ENCODE measurements at regions not wholly inside any gene's neighbourhood (a gene's known extent, or its start where the extent isn't known, plus 50 kb on each side); places are given as distances from the start of the nearest gene placed in this dataset.
A peak's percentile ranks its signal among the peaks of the same experiment; 100 is the strongest.

- Histone ChIP-seq H3K36me3 (no peaks in the 10 kb centered on the region), H3K27me3 (no peaks in the 10 kb centered on the region), H3K4me3 (no peak overlapping the region), H3K4me1 (no peaks in the 10 kb centered on the region), H3K27ac (no peak overlapping the region), H3K9me3 (no peaks in the 10 kb centered on the region)
- FAIRE-seq (no peak), ATAC-seq (no peak), DNase-seq (no peak)
- WGBS, 2 donors = 83 to 86% methylated on average over 4 of the region's 4 CpGs
- intact Hi-C loops (cut with DNase I) = no loop called here
- TF ChIP-seq CTCF (IDR thresholded peaks at IDR 0.05) = no peak
Measured at GRCh38 chr5:166401391-166401790, 1890.1 kb upstream of the WWC1 start.

GRCh38 chr5:166412191-166412590 is 1879.3 kb upstream of the WWC1 start:
- no peaks in the 10 kb centered on the region for H3K27me3 ChIP-seq
- DNase-seq (peak in 1 of 6 donors; percentile 40), ATAC-seq (no peak), FAIRE-seq (no peak)
- H3K36me3 ChIP-seq = no peaks in the 10 kb centered on the region
- no peaks in the 10 kb centered on the region for H3K4me1 ChIP-seq
- no peaks in the 10 kb centered on the region for H3K9me3 ChIP-seq
- intact Hi-C loops (cut with DNase I) = no loop called here
- 78 to 83% methylated on average over 11 of the region's 11 CpGs for WGBS, 2 donors
- no peak for TF ChIP-seq CTCF (IDR thresholded peaks at IDR 0.05)
- no peak overlapping the region for H3K4me3 ChIP-seq
- no peak overlapping the region for H3K27ac ChIP-seq

DNA sequence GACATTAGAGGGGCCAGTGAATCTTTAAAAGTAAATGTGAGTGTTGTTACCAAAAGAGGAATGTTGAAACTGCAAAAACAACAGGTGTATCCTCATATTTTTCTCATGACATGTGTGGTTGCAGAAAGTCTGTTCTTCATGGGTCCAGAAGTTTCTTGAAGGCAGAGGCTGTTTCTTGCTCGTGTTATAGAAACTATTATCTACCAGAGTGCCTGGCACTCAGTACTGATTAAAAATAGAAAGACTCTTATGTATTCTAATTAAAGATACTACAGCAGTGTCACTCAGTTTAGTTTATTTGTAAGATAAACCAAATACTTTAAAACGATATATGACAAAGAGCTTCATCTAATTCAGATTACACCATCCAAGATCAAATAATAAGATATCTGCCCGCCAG is 1864.2 kb upstream of the WWC1 start:
- TF ChIP-seq CTCF (IDR thresholded peaks at IDR 0.05) = no peak
- Histone ChIP-seq H3K36me3 (no peaks in the 10 kb centered on the region), H3K4me1 (no peaks in the 10 kb centered on the region), H3K4me3 (no peak overlapping the region), H3K9me3 (no peaks in the 10 kb centered on the region), H3K27ac (no peak overlapping the region), H3K27me3 (no peaks in the 10 kb centered on the region)
- 22 to 27% methylated on average over 3 of the region's 3 CpGs for WGBS, 2 donors
- ATAC-seq = no peak
- no peak for DNase-seq
- no peak for FAIRE-seq
- intact Hi-C loops (cut with DNase I) = no loop called here

GRCh38 chr5:166428264-166428803 is 1863.1 kb upstream of the WWC1 start:
- Histone ChIP-seq H3K36me3 (no peaks in the 10 kb centered on the region), H3K27ac (no peak overlapping the region), H3K4me1 (no peaks in the 10 kb centered on the region), H3K4me3 (no peak overlapping the region), H3K27me3 (no peaks in the 10 kb centered on the region), H3K9me3 (no peaks in the 10 kb centered on the region)
- TF ChIP-seq CTCF (IDR thresholded peaks at IDR 0.05) = no peak
- no peak for FAIRE-seq
- ATAC-seq = no peak
- WGBS, 2 donors = 82 to 88% methylated on average over 2 of the region's 2 CpGs
- intact Hi-C loops (cut with DNase I) = no loop called here
- DNase-seq = no peak

DNA sequence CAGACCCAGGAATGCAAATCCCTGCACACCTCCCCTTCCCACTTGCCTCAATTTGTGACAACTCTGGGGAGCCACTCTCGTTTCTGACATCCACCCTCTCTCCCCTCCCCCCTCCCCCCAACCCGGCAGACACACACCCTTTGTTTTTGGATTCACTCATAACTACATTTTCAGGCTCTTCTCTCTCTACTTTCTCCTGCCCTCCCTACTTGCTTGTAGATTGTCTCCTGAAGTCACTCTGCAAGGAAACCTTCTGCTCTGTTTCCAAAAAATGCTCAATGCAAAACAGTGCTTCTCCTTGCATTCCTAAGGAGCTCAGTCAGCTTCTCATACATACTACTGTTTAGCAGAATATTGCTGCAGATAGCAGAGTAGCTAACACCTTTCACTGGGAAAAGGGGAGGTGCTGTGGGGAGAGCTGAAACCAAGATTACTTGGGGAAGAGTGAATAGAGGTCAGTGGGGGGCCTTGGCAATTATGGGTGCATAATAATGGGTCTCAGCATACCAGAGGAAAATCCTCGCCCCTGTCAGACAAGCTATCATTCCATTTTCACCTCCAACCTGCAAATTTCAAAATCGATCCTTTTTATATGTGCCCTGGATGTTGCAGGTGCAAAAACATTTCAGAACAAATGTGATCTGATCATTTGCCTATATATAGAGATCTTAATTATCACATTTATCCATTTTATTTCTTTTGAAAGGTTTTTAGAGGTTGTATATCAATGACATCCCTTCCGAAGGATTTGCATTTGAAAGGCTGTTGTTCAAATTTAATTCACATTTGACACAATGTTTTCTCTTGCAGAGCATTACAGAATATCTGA is 1860.7 kb upstream of the WWC1 start:
- Histone ChIP-seq H3K9me3 (no peaks in the 10 kb centered on the region), H3K4me3 (no peak overlapping the region), H3K36me3 (no peaks in the 10 kb centered on the region), H3K4me1 (no peaks in the 10 kb centered on the region), H3K27me3 (no peaks in the 10 kb centered on the region), H3K27ac (no peak overlapping the region)
- FAIRE-seq (no peak), DNase-seq (no peak), ATAC-seq (no peak)
- WGBS, 2 donors = 44 to 45% methylated on average over 5 of the region's 5 CpGs
- intact Hi-C loops (cut with DNase I) = no loop called here
- no peak for TF ChIP-seq CTCF (IDR thresholded peaks at IDR 0.05)

All from pancreas (tissue), 10 donors.